ENCODE measurements at regions not wholly inside any gene's neighbourhood (a gene's known extent, or its start where the extent isn't known, plus 50 kb on each side); places are given as distances from the start of the nearest gene placed in this dataset.

- no peak overlapping the region for H2AFZ ChIP-seq (ENCODE audit: control insufficient read depth, low read length)
- no peak overlapping the region for H3K27ac ChIP-seq (ENCODE audit: control insufficient read depth, insufficient read depth, low read length)
- no peaks in the 10 kb centered on the region for H3K27me3 ChIP-seq (ENCODE audit: control insufficient read depth, extremely low read depth, insufficient read depth, low read length)
- H3K4me1 ChIP-seq (ENCODE audit: control insufficient read depth, extremely low read depth, insufficient read depth, low read length), result no peaks in the 10 kb centered on the region
- H3K36me3 ChIP-seq (ENCODE audit: control insufficient read depth in 2 of 2, extremely low read depth in 1 of 2, insufficient read depth in 2 of 2, low read length in 2 of 2), result no peaks in the 10 kb centered on the region
- FAIRE-seq (no peak), DNase-seq (ENCODE audit: low read depth, low spot score) (no peak)
- no peak overlapping the region for H3K9ac ChIP-seq (ENCODE audit: control insufficient read depth, extremely low read depth, insufficient read depth, low read length)
- dilution Hi-C loops (cut with MboI; ENCODE audit: extremely low pct_ligation_motif_present, low sequenced_read_pairs), result no loop called here
- H3K9me3 ChIP-seq (ENCODE audit: control insufficient read depth, low read depth, low read length), result no peaks in the 10 kb centered on the region
- H3K4me2 ChIP-seq (ENCODE audit: control insufficient read depth, extremely low read depth, insufficient read depth, low read depth, low read length), result no peak overlapping the region
- H3K4me3 ChIP-seq (ENCODE audit: control insufficient read depth in 2 of 3, extremely low read depth in 1 of 3, insufficient read depth in 2 of 3, low read depth in 1 of 3, low read length in 3 of 3), result no peak overlapping the region
- H4K20me1 ChIP-seq (ENCODE audit: control insufficient read depth, extremely low read depth, insufficient read depth, low read length), result no peaks in the 10 kb centered on the region
- no peaks in the 10 kb centered on the region for H3K79me2 ChIP-seq (ENCODE audit: control insufficient read depth, insufficient read depth, low read length)
- no peak for TF ChIP-seq EZH2 (IDR thresholded peaks at IDR 0.05; ENCODE audit: low read length)
- TF ChIP-seq CTCF (optimal IDR thresholded peaks at IDR 0.05 in 1 of 3, IDR thresholded peaks at IDR 0.05 in 1 of 3, conservative IDR thresholded peaks at IDR 0.05 in 1 of 3; ENCODE audit: extremely low read depth in 1 of 3, insufficient read depth in 2 of 3, low read length in 3 of 3), result no peak
- H3K9me1 ChIP-seq (ENCODE audit: control insufficient read depth, extremely low read depth, insufficient read depth, low read length), result no peaks in the 10 kb centered on the region
These were observed 179.1 kb upstream of the STEAP4 start for GRCh38 chr7:88485821-88486220.

DNA sequence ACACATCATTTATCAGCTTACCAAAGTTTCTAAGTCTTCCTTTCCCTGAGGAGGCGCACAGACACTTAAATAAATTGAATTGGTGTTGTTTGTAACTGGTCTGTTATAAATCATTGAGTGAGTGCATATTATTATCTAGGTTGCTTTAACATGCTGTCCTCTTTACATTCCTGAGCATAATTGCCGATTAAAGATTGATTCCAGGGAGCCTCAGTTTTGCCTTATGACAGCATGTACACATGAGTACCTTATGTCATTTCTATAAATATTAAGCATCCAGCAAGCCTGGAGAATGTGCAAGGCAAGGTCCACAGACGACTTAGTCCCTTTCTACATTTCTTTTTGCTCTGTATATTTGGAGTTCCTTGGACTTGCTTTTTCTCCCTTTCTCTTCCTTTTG is 177.9 kb upstream of the STEAP4 start:
- DNase-seq (ENCODE audit: low read depth, low spot score) (no peak), FAIRE-seq (no peak)
- no peak overlapping the region for H3K4me3 ChIP-seq (ENCODE audit: control insufficient read depth in 2 of 3, extremely low read depth in 1 of 3, insufficient read depth in 2 of 3, low read depth in 1 of 3, low read length in 3 of 3)
- no peaks in the 10 kb centered on the region for H3K27me3 ChIP-seq (ENCODE audit: control insufficient read depth, extremely low read depth, insufficient read depth, low read length)
- H3K79me2 ChIP-seq (ENCODE audit: control insufficient read depth, insufficient read depth, low read length), result no peaks in the 10 kb centered on the region
- no peak overlapping the region for H3K4me2 ChIP-seq (ENCODE audit: control insufficient read depth, extremely low read depth, insufficient read depth, low read depth, low read length)
- dilution Hi-C loops (cut with MboI; ENCODE audit: extremely low pct_ligation_motif_present, low sequenced_read_pairs), result no loop called here
- H2AFZ ChIP-seq (ENCODE audit: control insufficient read depth, low read length), result no peak overlapping the region
- H3K9me1 ChIP-seq (ENCODE audit: control insufficient read depth, extremely low read depth, insufficient read depth, low read length), result no peaks in the 10 kb centered on the region
- H3K9me3 ChIP-seq (ENCODE audit: control insufficient read depth, low read depth, low read length), result no peaks in the 10 kb centered on the region
- no peak overlapping the region for H3K27ac ChIP-seq (ENCODE audit: control insufficient read depth, insufficient read depth, low read length)
- TF ChIP-seq EZH2 (IDR thresholded peaks at IDR 0.05; ENCODE audit: low read length) (no peak), CTCF (optimal IDR thresholded peaks at IDR 0.05 in 1 of 3, IDR thresholded peaks at IDR 0.05 in 1 of 3, conservative IDR thresholded peaks at IDR 0.05 in 1 of 3; ENCODE audit: extremely low read depth in 1 of 3, insufficient read depth in 2 of 3, low read length in 3 of 3) (no peak)
- H3K36me3 ChIP-seq (ENCODE audit: control insufficient read depth in 2 of 2, extremely low read depth in 1 of 2, insufficient read depth in 2 of 2, low read length in 2 of 2), result no peaks in the 10 kb centered on the region
- H4K20me1 ChIP-seq (ENCODE audit: control insufficient read depth, extremely low read depth, insufficient read depth, low read length), result no peaks in the 10 kb centered on the region
- no peak overlapping the region for H3K9ac ChIP-seq (ENCODE audit: control insufficient read depth, extremely low read depth, insufficient read depth, low read length)
- H3K4me1 ChIP-seq (ENCODE audit: control insufficient read depth, extremely low read depth, insufficient read depth, low read length), result no peaks in the 10 kb centered on the region
